Liver (tissue), 8 donors: ENCODE measurements at regions not wholly inside any gene's neighbourhood (a gene's known extent, or its start where the extent isn't known, plus 50 kb on each side); places are given as distances from the start of the nearest gene placed in this dataset.

Source experiments
- DNase-seq: peaks from one replicate; pipeline ENCODE4 v3.0.0-alpha.2; 2017; ENCODE audit warnings: low spot score
- H3K27ac ChIP-seq, 2 donors: one replicate each; pipeline ENCODE4 v1.7.0; 2013; ENCODE audit warnings: inconsistent platforms in 2 of 2, low read length in 2 of 2, control low read depth in 1 of 2, low read depth in 1 of 2, mild to moderate bottlenecking in 1 of 2
- H3K27me3 ChIP-seq, 4 donors: one replicate each; pipeline versions ENCODE4 v1.6.1 to v1.7.0; 2013; ENCODE audit warnings: low read length in 3 of 4, inconsistent platforms in 1 of 4, mild to moderate bottlenecking in 1 of 4, moderate library complexity in 1 of 4; ENCODE audit not compliant: control insufficient read depth in 4 of 4, insufficient read depth in 4 of 4
- H3K36me3 ChIP-seq, 4 donors: one replicate each; pipeline versions ENCODE4 v1.6.1 to v1.7.0; 2013; ENCODE audit warnings: low read length in 3 of 4, mild to moderate bottlenecking in 3 of 4, low read depth in 1 of 4, moderate library complexity in 1 of 4; ENCODE audit not compliant: control insufficient read depth in 4 of 4, insufficient read depth in 3 of 4
- H3K4me1 ChIP-seq, 4 donors: one replicate each; pipeline versions ENCODE4 v1.6.1 to v1.7.0; 2013; ENCODE audit warnings: low read length in 3 of 4, mild to moderate bottlenecking in 3 of 4, moderate library complexity in 1 of 4; ENCODE audit not compliant: control insufficient read depth in 4 of 4, insufficient read depth in 4 of 4
- H3K4me3 ChIP-seq, 3 donors: one replicate each; pipeline versions ENCODE4 v1.6.1 to v1.7.0; 2013; ENCODE audit warnings: low read length in 3 of 3, control low read depth in 1 of 3, low read depth in 1 of 3, mild to moderate bottlenecking in 1 of 3
- H3K9ac ChIP-seq, 2 donors: one replicate each; pipeline ENCODE4 v1.7.0; 2013; ENCODE audit warnings: low read length in 2 of 2, mild to moderate bottlenecking in 2 of 2, moderate library complexity in 2 of 2, control low read depth in 1 of 2, low read depth in 1 of 2
- H3K9me3 ChIP-seq, 4 donors: one replicate each; pipeline versions ENCODE4 v1.6.1 to v1.7.0; 2013; ENCODE audit warnings: low read length in 3 of 4; ENCODE audit not compliant: control insufficient read depth in 4 of 4
- ATF3 ChIP-seq: IDR thresholded peaks from 2 replicates; pipeline ENCODE4 v1.6.1; 2016; ENCODE audit warnings: antibody characterized with exemption
- CTCF ChIP-seq: fragments of 150-350 bp; IDR thresholded peaks from 2 replicates; pipeline ENCODE4 v1.5.1; 2017; ENCODE audit warnings: improper control_type of control experiment, low read depth, low read length; ENCODE audit not compliant: missing input control
- EGR1 ChIP-seq, 2 donors: IDR thresholded peaks; 2 replicates each; pipeline ENCODE4 v1.6.1; 2016 to 2018; ENCODE audit warnings: antibody characterized with exemption in 2 of 2, low read depth in 2 of 2
- FOXA1 ChIP-seq: IDR thresholded peaks from 2 replicates; pipeline ENCODE4 v1.6.1; 2016; ENCODE audit warnings: antibody characterized with exemption
- FOXA2 ChIP-seq: IDR thresholded peaks from 2 replicates; pipeline ENCODE4 v1.6.1; 2016; ENCODE audit warnings: antibody characterized with exemption
- GABPA ChIP-seq, 2 donors: IDR thresholded peaks in 1 of 2; conservative IDR thresholded peaks in 1 of 2; 2 replicates each; pipeline ENCODE4 v1.6.1; 2016; ENCODE audit warnings: antibody characterized with exemption in 2 of 2, mild to moderate bottlenecking in 1 of 2, moderate library complexity in 1 of 2
- HNF4A ChIP-seq, 2 donors: conservative IDR thresholded peaks; 2 replicates each; pipeline ENCODE4 v1.6.1; 2016; ENCODE audit warnings: antibody characterized with exemption in 2 of 2, mild to moderate bottlenecking in 2 of 2
- HNF4G ChIP-seq: IDR thresholded peaks from 2 replicates; pipeline ENCODE4 v1.6.1; 2016; ENCODE audit warnings: antibody characterized with exemption
- JUND ChIP-seq, 2 donors: IDR thresholded peaks; 2 replicates each; pipeline ENCODE4 v1.6.1; 2016; ENCODE audit warnings: antibody characterized with exemption in 2 of 2
- MAX ChIP-seq: IDR thresholded peaks from 2 replicates; pipeline ENCODE4 v1.6.1; 2016; ENCODE audit warnings: antibody characterized with exemption
- NR2F2 ChIP-seq: IDR thresholded peaks from 2 replicates; pipeline ENCODE4 v1.6.1; 2016; ENCODE audit warnings: antibody characterized with exemption
- RAD21 ChIP-seq, 2 donors: IDR thresholded peaks; 2 replicates each; pipeline ENCODE4 v1.6.1; 2016; ENCODE audit warnings: antibody characterized with exemption in 2 of 2, mild to moderate bottlenecking in 2 of 2
- REST ChIP-seq: IDR thresholded peaks from 2 replicates; pipeline ENCODE4 v1.6.1; 2016; ENCODE audit warnings: antibody characterized with exemption, mild to moderate bottlenecking
- RXRA ChIP-seq, 2 donors: IDR thresholded peaks; 2 replicates each; pipeline ENCODE4 v1.6.1; 2017 to 2018; ENCODE audit warnings: antibody characterized with exemption in 2 of 2, mild to moderate bottlenecking in 1 of 2
- SP1 ChIP-seq: IDR thresholded peaks from 2 replicates; pipeline ENCODE4 v1.6.1; 2018; ENCODE audit warnings: antibody characterized with exemption, mild to moderate bottlenecking
- YY1 ChIP-seq: IDR thresholded peaks from 2 replicates; pipeline ENCODE4 v1.6.1; 2016; ENCODE audit warnings: antibody characterized with exemption, mild to moderate bottlenecking
- ZBTB33 ChIP-seq: IDR thresholded peaks from 2 replicates; pipeline ENCODE4 v1.6.1; 2016; ENCODE audit warnings: antibody characterized with exemption
- WGBS: extraction: QIAGEN DNeasy Blood & Tissue Kit; methylation state at CpG from one replicate; pipeline ENCODE4 v1.1.7; 2013; 5-methylcytosine and 5-hydroxymethylcytosine counted together
- donor health status: healthy.
- donor health status: healthy.
- donor health status: healthy.
- donor health status: healthy.
- donor health status: healthy.

DNA sequence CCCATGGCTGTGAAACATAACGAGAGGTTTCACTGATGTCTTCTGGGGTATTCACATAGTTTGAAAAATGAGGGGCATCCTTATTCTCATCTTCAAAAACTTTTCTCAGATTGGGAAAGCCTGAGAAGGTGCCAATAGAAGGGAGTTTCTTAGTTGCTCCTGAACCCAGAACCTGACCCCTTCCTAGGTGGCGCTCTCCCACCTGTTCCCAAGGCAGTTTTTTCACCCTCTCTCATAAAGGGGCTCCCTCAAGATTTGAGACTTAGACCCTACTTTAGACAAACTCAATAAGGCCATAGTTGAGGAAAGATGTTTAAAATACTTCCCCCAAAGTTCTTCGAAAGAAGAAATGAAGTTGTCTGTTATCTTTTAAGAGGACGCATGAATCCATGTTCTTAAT lies 142.2 kb downstream of the FGF9 start (continued):
- TF ChIP-seq ZBTB33 = no peak
- no peak for TF ChIP-seq SP1
- no peak for TF ChIP-seq ATF3
- TF ChIP-seq RAD21 (IDR thresholded peaks at IDR 0.05) = no peak
- no peak for TF ChIP-seq FOXA1
- TF ChIP-seq GABPA (IDR thresholded peaks at IDR 0.05 in 1 of 2, conservative IDR thresholded peaks at IDR 0.05 in 1 of 2) = no peak
- TF ChIP-seq HNF4A (conservative IDR thresholded peaks at IDR 0.05) = no peak
- no peak for TF ChIP-seq JUND (IDR thresholded peaks at IDR 0.05)
- TF ChIP-seq HNF4G = no peak

- TF ChIP-seq HNF4A (conservative IDR thresholded peaks at IDR 0.05) = no peak
- TF ChIP-seq ATF3 = no peak
- no peak for TF ChIP-seq FOXA2
- TF ChIP-seq ZBTB33 = no peak
- no peak for TF ChIP-seq JUND (IDR thresholded peaks at IDR 0.05)
- TF ChIP-seq EGR1 (IDR thresholded peaks at IDR 0.05; ENCODE audit: low read depth in 2 of 2) = no peak
- no peak for TF ChIP-seq REST
- no peak for TF ChIP-seq YY1
- no peak for TF ChIP-seq MAX
- no peak for TF ChIP-seq FOXA1
- no peak for TF ChIP-seq GABPA (IDR thresholded peaks at IDR 0.05 in 1 of 2, conservative IDR thresholded peaks at IDR 0.05 in 1 of 2)
- no peak for TF ChIP-seq HNF4G
- no peak for TF ChIP-seq RXRA (IDR thresholded peaks at IDR 0.05)
- TF ChIP-seq RAD21 (IDR thresholded peaks at IDR 0.05) = no peak
- TF ChIP-seq NR2F2 = no peak
- TF ChIP-seq SP1 = no peak
- TF ChIP-seq CTCF = no peak
- H3K9me3 ChIP-seq = no peaks in the 10 kb centered on the region
- no peaks in the 10 kb centered on the region for H3K36me3 ChIP-seq
- H3K27me3 ChIP-seq = no peaks in the 10 kb centered on the region
- WGBS = 41% methylated on average over 4 of the region's 4 CpGs
- H3K9ac ChIP-seq = no peak overlapping the region
- DNase-seq = no peak
- no peaks in the 10 kb centered on the region for H3K4me1 ChIP-seq
- no peak overlapping the region for H3K27ac ChIP-seq
- H3K4me3 ChIP-seq = no peak overlapping the region
Measured at GRCh38 chr13:21813844-21814243, 143.0 kb downstream of the FGF9 start.
